Activated CD8-positive, alpha-beta T cell treated with anti-CD3 and anti-CD28 coated beads, Interleukin-2, amount 10 ng/mL, durations not matched to agents 7 days and 5 days (primary cell): ENCODE measurements at regions not wholly inside any gene's neighbourhood (a gene's known extent, or its start where the extent isn't known, plus 50 kb on each side); places are given as distances from the start of the nearest gene placed in this dataset.

Experiments used
- ATAC-seq: fragments of 150-1000 bp; cut with Tn5 transposase; one replicate; pipeline ENCODE4 v1.10.0; 2021; ENCODE audit warnings: moderate library complexity
- CTCF ChIA-PET: fragments of 350-600 bp; sonication (Branson Sonifier 250); formaldehyde crosslinking; loops from one replicate; lab custom pipeline; 2021; ENCODE audit warnings: antibody characterized with exemption; lab: Charles Lee
- POLR2A ChIA-PET: fragments of 350-600 bp; sonication (Branson Sonifier 250); formaldehyde crosslinking; loops from one replicate; lab custom pipeline; 2021; ENCODE audit warnings: antibody characterized with exemption; lab: Charles Lee
- DNase-seq: peaks from one replicate; pipeline ENCODE4 v3.0.0-alpha.2; 2020
- H3K27ac Mint-ChIP-seq: one replicate; pipeline ENCODE4 v1.8.0; 2021; ENCODE audit warnings: mild to moderate bottlenecking, mixed read lengths
- H3K27me3 Mint-ChIP-seq: one replicate; pipeline ENCODE4 v1.8.0; 2021; ENCODE audit warnings: low read depth, mixed read lengths
- H3K36me3 Mint-ChIP-seq: one replicate; pipeline ENCODE4 v1.8.0; 2021; ENCODE audit warnings: low read depth, mixed read lengths
- H3K4me1 Mint-ChIP-seq: one replicate; pipeline ENCODE4 v1.8.0; 2021; ENCODE audit warnings: low read depth, mixed read lengths
- H3K4me3 Mint-ChIP-seq: one replicate; pipeline ENCODE4 v1.8.0; 2021; ENCODE audit warnings: mild to moderate bottlenecking, mixed read lengths
- H3K9me3 Mint-ChIP-seq: one replicate; pipeline ENCODE4 v1.8.0; 2022; ENCODE audit warnings: mixed read lengths; ENCODE audit not compliant: insufficient read depth

GRCh38 chr18:5630900-5631413 lies 87.2 kb upstream of the EPB41L3 start:
- Mint-ChIP-seq H3K27ac (no peak overlapping the region), H3K9me3 (no peaks in the 10 kb centered on the region), H3K27me3 (peaks cover 35% of the 10 kb centered on the region), H3K4me1 (peaks cover 6% of the 10 kb centered on the region), H3K4me3 (no peak overlapping the region), H3K36me3 (no peaks in the 10 kb centered on the region)
- ATAC-seq, result no peak
- ChIA-PET CTCF (no interaction called here), POLR2A (no interaction called here)
- no peak for DNase-seq

- H3K4me3 Mint-ChIP-seq, result peak overlapping the region; percentile 61
- POLR2A ChIA-PET, result no interaction called here
- ATAC-seq (peak; percentile 92), DNase-seq (peak; percentile 31)
- CTCF ChIA-PET, result no interaction called here
- no peak overlapping the region for H3K27ac Mint-ChIP-seq
- H3K4me1 Mint-ChIP-seq, result peaks cover 6% of the 10 kb centered on the region
- no peaks in the 10 kb centered on the region for H3K9me3 Mint-ChIP-seq
- H3K27me3 Mint-ChIP-seq, result peaks cover 35% of the 10 kb centered on the region
- H3K36me3 Mint-ChIP-seq, result no peaks in the 10 kb centered on the region
Measured at GRCh38 chr18:5630057-5630899, 86.5 kb upstream of the EPB41L3 start.

GRCh38 chr18:5628512-5629255 lies 84.9 kb upstream of the EPB41L3 start:
- Mint-ChIP-seq H3K36me3 (no peaks in the 10 kb centered on the region), H3K4me1 (peaks cover 6% of the 10 kb centered on the region), H3K27ac (no peak overlapping the region), H3K4me3 (peak overlapping the region; percentile 42), H3K27me3 (peaks cover 31% of the 10 kb centered on the region), H3K9me3 (no peaks in the 10 kb centered on the region)
- ATAC-seq (peak; percentile 33), DNase-seq (no peak)
- CTCF ChIA-PET, result no interaction called here
- POLR2A ChIA-PET, result no interaction called here

- Mint-ChIP-seq H3K4me3 (peak overlapping the region; percentile 54), H3K4me1 (peaks cover 6% of the 10 kb centered on the region), H3K36me3 (no peaks in the 10 kb centered on the region), H3K27ac (no peak overlapping the region), H3K9me3 (no peaks in the 10 kb centered on the region), H3K27me3 (peaks cover 28% of the 10 kb centered on the region)
- CTCF ChIA-PET, result no interaction called here
- POLR2A ChIA-PET, result no interaction called here
- no peak for DNase-seq
- ATAC-seq, result no peak
Measured at GRCh38 chr18:5627776-5628511, 84.1 kb upstream of the EPB41L3 start.

GRCh38 chr18:5626130-5626880 lies 82.5 kb upstream of the EPB41L3 start:
- Mint-ChIP-seq H3K36me3 (no peaks in the 10 kb centered on the region), H3K27ac (no peak overlapping the region), H3K27me3 (peaks cover 24% of the 10 kb centered on the region), H3K4me3 (no peak overlapping the region), H3K4me1 (peaks cover 6% of the 10 kb centered on the region), H3K9me3 (no peaks in the 10 kb centered on the region)
- ATAC-seq, result no peak
- CTCF ChIA-PET, result no interaction called here
- POLR2A ChIA-PET, result no interaction called here
- no peak for DNase-seq

GRCh38 chr18:5625076-5625475 lies 81.3 kb upstream of the EPB41L3 start:
- Mint-ChIP-seq H3K9me3 (no peaks in the 10 kb centered on the region), H3K27me3 (peaks cover 16% of the 10 kb centered on the region), H3K27ac (no peak overlapping the region), H3K36me3 (no peaks in the 10 kb centered on the region), H3K4me1 (peaks cover 6% of the 10 kb centered on the region), H3K4me3 (no peak overlapping the region)
- DNase-seq, result no peak
- ChIA-PET CTCF (interaction anchor here (0.6 kb wide), 1 partner anchor 263 kb away, joined by 3 read pairs; no protein-coding TSS in a partner anchor), POLR2A (no interaction called here)
- no peak for ATAC-seq

GRCh38 chr18:5622905-5623304 lies 79.1 kb upstream of the EPB41L3 start:
- POLR2A ChIA-PET, result no interaction called here
- H3K4me3 Mint-ChIP-seq, result no peak overlapping the region
- ATAC-seq (no peak), DNase-seq (no peak)
- no peaks in the 10 kb centered on the region for H3K36me3 Mint-ChIP-seq
- no peaks in the 10 kb centered on the region for H3K9me3 Mint-ChIP-seq
- H3K4me1 Mint-ChIP-seq, result peaks cover under 1% of the 10 kb centered on the region
- CTCF ChIA-PET, result no interaction called here
- peaks cover 7% of the 10 kb centered on the region for H3K27me3 Mint-ChIP-seq
- no peak overlapping the region for H3K27ac Mint-ChIP-seq

GRCh38 chr18:5620289-5620688 lies 76.5 kb upstream of the EPB41L3 start:
- ChIA-PET POLR2A (no interaction called here), CTCF (no interaction called here)
- DNase-seq, result no peak

GRCh38 chr18:5619376-5619775 lies 75.6 kb upstream of the EPB41L3 start:
- Mint-ChIP-seq H3K4me1 (no peaks in the 10 kb centered on the region), H3K27me3 (peaks cover 3% of the 10 kb centered on the region), H3K27ac (no peak overlapping the region), H3K9me3 (no peaks in the 10 kb centered on the region), H3K36me3 (no peaks in the 10 kb centered on the region), H3K4me3 (no peak overlapping the region)
- ChIA-PET CTCF (no interaction called here), POLR2A (no interaction called here)
- no peak for DNase-seq
- ATAC-seq, result no peak

More at GRCh38 chr18:5620289-5620688, 76.5 kb upstream of the EPB41L3 start:
- no peak overlapping the region for H3K27ac Mint-ChIP-seq
- H3K9me3 Mint-ChIP-seq, result no peaks in the 10 kb centered on the region
- peaks cover 3% of the 10 kb centered on the region for H3K27me3 Mint-ChIP-seq
- no peak for ATAC-seq
- H3K36me3 Mint-ChIP-seq, result no peaks in the 10 kb centered on the region
- H3K4me1 Mint-ChIP-seq, result no peaks in the 10 kb centered on the region
- H3K4me3 Mint-ChIP-seq, result no peak overlapping the region

- CTCF ChIA-PET, result no interaction called here
- Mint-ChIP-seq H3K36me3 (no peaks in the 10 kb centered on the region), H3K27me3 (peaks cover 3% of the 10 kb centered on the region), H3K9me3 (no peaks in the 10 kb centered on the region), H3K4me1 (no peaks in the 10 kb centered on the region), H3K4me3 (no peak overlapping the region), H3K27ac (no peak overlapping the region)
- no peak for ATAC-seq
- no peak for DNase-seq
- POLR2A ChIA-PET, result no interaction called here
Measured at GRCh38 chr18:5618047-5618688, 74.4 kb upstream of the EPB41L3 start.

GRCh38 chr18:5611221-5611620 lies 67.4 kb upstream of the EPB41L3 start:
- ChIA-PET CTCF (no interaction called here), POLR2A (no interaction called here)
- Mint-ChIP-seq H3K4me3 (no peak overlapping the region), H3K27me3 (no peaks in the 10 kb centered on the region), H3K9me3 (no peaks in the 10 kb centered on the region), H3K36me3 (no peaks in the 10 kb centered on the region), H3K4me1 (no peaks in the 10 kb centered on the region), H3K27ac (no peak overlapping the region)
- no peak for ATAC-seq
- DNase-seq, result no peak
